Thymus (tissue), 11 donors: ENCODE measurements at regions not wholly inside any gene's neighbourhood (a gene's known extent, or its start where the extent isn't known, plus 50 kb on each side); places are given as distances from the start of the nearest gene placed in this dataset.

Source experiments
- DNase-seq, 9 donors: peaks; one replicate each; pipeline ENCODE4 v3.0.0-alpha.2; 2013; ENCODE audit warnings: low spot score in 9 of 9, low read depth in 6 of 9, missing footprints in 1 of 9
- H3K27ac ChIP-seq, 2 donors: one replicate each; pipeline ENCODE4 v1.5.1; 2013; ENCODE audit warnings: control low read depth in 1 of 2, low read depth in 1 of 2, low read length in 1 of 2, mild to moderate bottlenecking in 1 of 2, moderate library complexity in 1 of 2
- H3K27me3 ChIP-seq, 2 donors: one replicate each; pipeline ENCODE4 v1.5.1; 2013; ENCODE audit warnings: low read length in 1 of 2; ENCODE audit not compliant: control insufficient read depth in 2 of 2, insufficient read depth in 1 of 2
- H3K36me3 ChIP-seq, 2 donors: one replicate each; pipeline ENCODE4 v1.5.1; 2013; ENCODE audit warnings: low read length in 1 of 2, mild to moderate bottlenecking in 1 of 2, moderate library complexity in 1 of 2; ENCODE audit not compliant: control insufficient read depth in 2 of 2, insufficient read depth in 2 of 2
- H3K4me1 ChIP-seq, 2 donors: one replicate each; pipeline ENCODE4 v1.5.1; 2013; ENCODE audit warnings: low read length in 2 of 2; ENCODE audit not compliant: control insufficient read depth in 2 of 2, insufficient read depth in 2 of 2
- H3K4me3 ChIP-seq, 2 donors: one replicate each; pipeline ENCODE4 v1.5.1; 2013; ENCODE audit warnings: low read length in 2 of 2, control low read depth in 1 of 2, mild to moderate bottlenecking in 1 of 2
- H3K9me3 ChIP-seq, 2 donors: one replicate each; pipeline ENCODE4 v1.5.1; 2013; ENCODE audit warnings: low read length in 1 of 2, mild to moderate bottlenecking in 1 of 2; ENCODE audit not compliant: control insufficient read depth in 2 of 2, insufficient read depth in 1 of 2
- WGBS: extraction: QIAGEN DNeasy Blood & Tissue Kit; methylation state at CpG from one replicate; pipeline ENCODE4 v1.1.7; 2013; 5-methylcytosine and 5-hydroxymethylcytosine counted together
- donor health status: healthy.

DNA sequence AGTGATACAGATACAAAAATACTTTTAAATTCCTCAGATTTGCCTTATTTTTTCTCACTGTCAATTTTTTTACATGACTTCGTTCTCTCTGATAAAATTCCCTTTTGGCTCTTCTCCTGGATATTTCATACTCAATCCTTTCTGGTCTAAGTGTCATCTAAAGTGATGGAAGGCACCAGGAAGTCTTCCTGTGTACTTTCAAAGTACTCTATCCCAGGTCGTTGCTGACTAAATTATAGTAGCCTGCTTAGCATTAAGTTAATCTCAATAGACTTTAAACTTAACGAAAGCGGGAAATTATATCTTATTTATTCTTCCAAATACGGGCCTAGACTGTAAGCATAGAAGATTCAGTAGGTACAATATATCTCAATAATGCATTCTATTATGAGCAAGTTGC, 67.8 kb downstream of the CASP12 start:
- WGBS: 92% methylated on average over 5 of the region's 5 CpGs
- Histone ChIP-seq H3K4me3 (no peak overlapping the region), H3K27me3 (no peaks in the 10 kb centered on the region), H3K4me1 (no peaks in the 10 kb centered on the region), H3K36me3 (no peaks in the 10 kb centered on the region), H3K9me3 (no peaks in the 10 kb centered on the region), H3K27ac (no peak overlapping the region)
- DNase-seq: no peak

DNA sequence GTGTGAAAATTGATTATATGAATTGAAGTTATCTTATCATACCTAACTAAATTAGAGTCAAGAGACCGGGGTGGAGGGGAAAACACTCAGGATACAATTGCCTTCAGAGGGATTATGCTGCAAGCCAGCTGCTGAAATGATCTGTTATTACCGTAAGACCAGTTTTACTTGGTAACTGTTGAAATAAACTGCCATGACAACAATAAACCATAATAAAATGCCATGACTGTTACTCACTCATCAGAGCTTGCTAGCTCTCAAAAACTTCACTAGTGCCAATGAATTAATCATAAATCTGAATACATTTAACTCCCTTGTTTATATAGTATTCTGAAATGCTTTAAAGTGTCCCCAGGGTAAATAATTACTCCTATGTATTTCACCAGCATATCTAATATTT, 68.2 kb downstream of the CASP12 start:
- DNase-seq: no peak

DNA sequence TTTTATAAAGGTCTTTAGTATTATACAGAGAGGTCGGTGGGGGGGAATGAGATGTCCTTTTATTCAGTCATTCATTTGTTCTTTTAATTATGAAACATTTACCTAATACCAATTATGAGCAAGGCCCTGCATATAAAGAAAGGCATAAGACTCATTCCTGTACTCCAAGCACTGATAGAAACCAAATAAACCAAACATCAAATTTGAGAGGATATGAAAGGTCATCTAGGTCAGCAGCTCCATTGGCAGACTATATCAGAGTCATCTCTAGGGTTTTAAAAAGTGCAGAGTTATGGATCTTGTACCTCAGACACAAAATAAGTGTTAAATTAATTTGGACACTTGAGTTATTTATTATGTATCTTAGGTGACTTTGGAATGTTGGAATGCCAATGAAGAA, 71.5 kb downstream of the CASP12 start:
- WGBS: 92% methylated on average over 1 of the region's 1 CpG
- Histone ChIP-seq H3K4me1 (no peaks in the 10 kb centered on the region), H3K4me3 (no peak overlapping the region), H3K27me3 (no peaks in the 10 kb centered on the region), H3K9me3 (no peaks in the 10 kb centered on the region), H3K27ac (no peak overlapping the region), H3K36me3 (no peaks in the 10 kb centered on the region)
- no peak for DNase-seq

More for the DNA sequence above, 68.2 kb downstream of the CASP12 start:
- Histone ChIP-seq H3K27me3 (no peaks in the 10 kb centered on the region), H3K4me3 (no peak overlapping the region), H3K9me3 (no peaks in the 10 kb centered on the region), H3K27ac (no peak overlapping the region), H3K4me1 (no peaks in the 10 kb centered on the region), H3K36me3 (no peaks in the 10 kb centered on the region)
- whole genome bisulfite sequencing: 88% methylated on average over 2 of the region's 2 CpGs

DNA sequence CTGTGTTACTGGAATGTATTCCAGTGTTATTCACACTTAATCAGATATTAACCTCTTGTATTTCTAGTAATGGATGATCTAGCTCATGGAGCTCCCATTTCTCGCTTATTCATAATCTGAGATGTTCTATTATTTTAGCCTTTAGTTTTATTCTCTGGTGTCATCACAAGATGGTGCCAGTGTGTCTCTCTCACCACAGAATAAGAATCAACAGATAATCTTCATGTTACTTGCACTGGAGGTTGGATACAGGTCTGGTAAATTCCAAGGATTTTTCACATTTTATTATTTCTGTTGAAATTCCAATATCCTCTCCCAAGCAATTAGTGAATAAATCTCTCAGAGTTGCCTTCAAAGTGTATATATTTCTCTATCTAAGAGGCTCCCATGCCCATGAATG, 74.6 kb downstream of the CASP12 start:
- DNase-seq: no peak
- no peaks in the 10 kb centered on the region for H3K27me3 ChIP-seq
- WGBS: 88% methylated on average over 1 of the region's 1 CpG
- H3K36me3 ChIP-seq: no peaks in the 10 kb centered on the region
- no peaks in the 10 kb centered on the region for H3K9me3 ChIP-seq
- H3K27ac ChIP-seq: no peak overlapping the region
- no peaks in the 10 kb centered on the region for H3K4me1 ChIP-seq
- no peak overlapping the region for H3K4me3 ChIP-seq

DNA sequence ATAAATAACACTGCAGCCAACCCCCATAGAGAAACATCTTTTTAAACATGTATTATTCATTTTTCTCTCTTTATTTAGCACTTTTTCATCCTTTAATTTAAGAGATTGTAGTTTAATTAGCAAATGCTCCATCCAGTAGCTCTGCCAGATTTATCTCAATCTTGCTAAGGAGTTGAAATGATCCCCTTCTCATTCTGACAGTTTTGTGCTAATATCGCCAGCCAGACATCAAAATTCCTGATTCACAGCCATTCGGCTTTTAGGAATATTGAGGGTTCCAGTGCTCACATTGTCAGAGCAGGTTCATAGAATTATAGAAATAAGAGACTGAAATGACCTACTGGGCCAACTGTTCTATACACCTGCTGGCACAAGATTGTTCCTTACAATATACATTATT, 77.8 kb downstream of the CASP12 start:
- 93% methylated on average over 2 of the region's 2 CpGs for whole genome bisulfite sequencing
- no peak overlapping the region for H3K27ac ChIP-seq

DNA sequence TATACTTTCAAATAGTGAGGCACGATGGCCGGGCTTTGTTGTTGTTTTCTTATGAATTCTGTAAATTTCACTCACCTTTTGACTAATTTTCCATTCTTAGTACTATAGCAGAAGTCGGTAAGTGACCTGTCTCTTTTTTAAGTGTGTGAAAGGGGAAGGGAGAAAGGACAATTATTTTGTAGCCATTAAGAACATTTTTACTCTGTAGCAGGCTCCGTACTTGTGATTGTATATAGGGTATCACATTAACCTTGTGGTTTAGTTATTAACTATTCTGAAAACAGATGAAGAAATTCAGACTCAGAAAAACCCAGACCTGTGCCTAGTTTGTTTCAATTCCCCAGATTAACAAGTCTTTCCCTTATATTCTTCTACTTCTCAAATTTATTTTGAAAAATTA, 78.7 kb downstream of the CASP12 start:
- 92% methylated on average over 4 of the region's 4 CpGs for WGBS
- no peaks in the 10 kb centered on the region for H3K4me1 ChIP-seq
- H3K36me3 ChIP-seq: no peaks in the 10 kb centered on the region
- DNase-seq: no peak
- H3K27me3 ChIP-seq: no peaks in the 10 kb centered on the region
- H3K4me3 ChIP-seq: no peak overlapping the region
- H3K9me3 ChIP-seq: no peaks in the 10 kb centered on the region
- H3K27ac ChIP-seq: no peak overlapping the region

More for the DNA sequence above, 77.8 kb downstream of the CASP12 start:
- Histone ChIP-seq H3K36me3 (no peaks in the 10 kb centered on the region), H3K9me3 (no peaks in the 10 kb centered on the region), H3K27me3 (no peaks in the 10 kb centered on the region), H3K4me1 (no peaks in the 10 kb centered on the region), H3K4me3 (no peak overlapping the region)
- DNase-seq: no peak

DNA sequence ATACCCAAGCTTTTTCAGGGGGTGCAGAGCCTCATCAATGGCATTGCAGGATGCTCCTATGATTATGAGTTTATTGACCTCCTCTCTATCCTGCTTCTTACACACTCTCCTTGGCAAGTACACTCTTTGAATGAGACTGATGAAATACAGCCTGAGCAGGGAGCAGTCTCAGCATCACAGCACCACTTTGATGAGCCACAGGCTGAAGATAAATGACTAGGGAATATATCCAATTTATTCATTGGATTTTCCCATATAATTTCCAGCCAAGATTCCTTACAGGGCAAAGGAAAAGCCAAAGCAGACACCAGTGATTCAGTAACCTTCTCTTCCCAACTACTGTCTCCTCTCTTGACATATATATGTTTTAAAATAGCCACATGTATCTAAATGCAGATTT, 79.2 kb downstream of the CASP12 start:
- Histone ChIP-seq H3K36me3 (no peaks in the 10 kb centered on the region), H3K9me3 (no peaks in the 10 kb centered on the region), H3K27ac (no peak overlapping the region), H3K27me3 (no peaks in the 10 kb centered on the region), H3K4me1 (no peaks in the 10 kb centered on the region), H3K4me3 (no peak overlapping the region)
- no peak for DNase-seq

DNA sequence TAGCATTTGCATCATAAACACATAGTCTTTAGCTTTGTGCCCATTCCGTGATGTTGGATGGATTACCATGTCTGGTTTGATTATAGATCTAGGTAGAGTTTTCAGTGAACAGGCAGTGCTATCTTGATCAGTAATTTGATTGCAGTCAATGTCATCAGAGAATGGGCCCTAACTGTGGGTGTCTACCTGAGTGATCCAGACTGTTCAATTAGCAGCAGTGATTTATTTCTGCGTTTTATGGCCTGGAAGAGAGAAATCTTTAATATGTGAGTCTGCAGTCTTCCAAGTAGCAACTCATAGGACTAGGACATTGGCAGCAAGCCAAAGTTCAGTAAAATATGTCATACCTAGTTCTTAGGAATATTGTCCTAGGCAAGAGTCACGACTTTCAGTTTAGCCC, 80.3 kb downstream of the CASP12 start:
- Histone ChIP-seq H3K4me3 (no peak overlapping the region), H3K36me3 (no peaks in the 10 kb centered on the region), H3K9me3 (no peaks in the 10 kb centered on the region), H3K27ac (no peak overlapping the region), H3K27me3 (no peaks in the 10 kb centered on the region), H3K4me1 (no peaks in the 10 kb centered on the region)
- no peak for DNase-seq
- 75% methylated on average over 3 of the region's 3 CpGs for WGBS

DNA sequence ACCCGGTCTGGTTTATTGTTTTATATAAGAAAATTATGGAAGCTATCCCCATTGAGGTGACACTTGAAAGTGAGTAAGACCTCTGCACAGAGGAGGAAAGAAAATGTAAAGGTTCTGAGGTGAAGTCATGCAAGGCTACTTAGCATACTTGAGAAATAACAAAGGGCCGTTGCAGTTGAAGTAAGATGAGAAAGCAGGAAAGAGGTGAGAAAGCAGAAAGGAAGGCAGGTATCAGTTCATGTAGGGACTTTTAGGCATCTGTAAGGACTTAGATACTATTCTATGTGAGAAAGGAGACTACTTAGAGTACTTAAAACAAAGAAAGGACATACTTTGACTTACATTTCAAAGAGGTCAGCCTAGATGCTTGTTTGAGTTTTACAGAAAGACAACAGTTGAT, 84.7 kb downstream of the CASP12 start:
- WGBS: 95% methylated on average over 2 of the region's 2 CpGs
- H3K9me3 ChIP-seq: no peaks in the 10 kb centered on the region
- no peak overlapping the region for H3K27ac ChIP-seq
- no peaks in the 10 kb centered on the region for H3K27me3 ChIP-seq
- no peak for DNase-seq
- no peaks in the 10 kb centered on the region for H3K4me1 ChIP-seq
- no peak overlapping the region for H3K4me3 ChIP-seq
- H3K36me3 ChIP-seq: no peaks in the 10 kb centered on the region

DNA sequence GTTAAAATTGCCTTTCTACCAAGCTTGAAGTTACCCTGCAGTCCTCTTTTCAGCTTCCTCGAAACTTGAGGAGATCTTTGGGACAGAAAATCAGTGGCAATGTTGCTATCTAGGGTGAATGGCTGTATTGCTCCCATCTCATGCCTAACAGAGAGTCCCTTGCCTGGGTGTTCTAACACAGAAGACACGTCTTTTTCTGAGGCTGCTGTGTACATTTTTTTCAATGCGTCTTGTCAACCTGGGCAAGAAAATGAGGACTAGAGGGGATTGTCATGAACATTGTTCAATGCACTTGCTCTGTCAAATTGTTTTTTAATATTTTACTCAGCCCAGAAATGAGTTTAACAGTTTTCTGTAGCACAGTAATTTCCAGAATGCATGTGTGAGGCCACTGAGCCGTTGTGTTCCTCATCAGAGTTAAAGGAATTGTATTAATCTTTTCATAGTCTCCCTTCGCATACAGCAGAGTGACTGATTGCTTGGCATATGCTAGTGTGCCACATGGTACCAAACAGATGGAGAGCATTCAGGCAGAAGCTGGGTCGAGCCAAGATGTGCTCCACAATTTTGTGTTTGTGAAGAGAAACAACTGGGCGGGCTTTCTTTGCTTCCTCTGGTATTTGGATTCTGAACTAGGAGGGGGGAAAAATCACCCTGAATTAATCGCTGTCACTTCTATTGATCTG, 86.0 kb downstream of the CASP12 start:
- no peak overlapping the region for H3K4me3 ChIP-seq
- H3K36me3 ChIP-seq: no peaks in the 10 kb centered on the region
- no peak overlapping the region for H3K27ac ChIP-seq
- 86% methylated on average over 8 of the region's 8 CpGs for WGBS
- DNase-seq: no peak
- no peaks in the 10 kb centered on the region for H3K9me3 ChIP-seq
- no peaks in the 10 kb centered on the region for H3K27me3 ChIP-seq
- H3K4me1 ChIP-seq: no peaks in the 10 kb centered on the region
